Heart right ventricle (tissue), 16 donors: ENCODE measurements at regions not wholly inside any gene's neighbourhood (a gene's known extent, or its start where the extent isn't known, plus 50 kb on each side); places are given as distances from the start of the nearest gene placed in this dataset.

Experiments
- ATAC-seq, 8 donors: fragments of 200-7000 bp; cut with Tn5 transposase; one replicate each; pipeline ENCODE4 v1.9.1; 2020; ENCODE audit warnings: mild to moderate bottlenecking in 8 of 8, moderate library complexity in 8 of 8, moderate number of reproducible peaks in 1 of 8
- DNase-seq, 2 donors: peaks; one replicate each; pipeline ENCODE4 v3.0.0-alpha.2; 2020
- H3K27ac ChIP-seq, 10 donors: fragments of 200-600 bp; sonication (generic) in 2 of 10; one replicate each; pipeline versions ENCODE4 v1.5.0 to v1.8.0; 2020 to 2022; ENCODE audit warnings: mild to moderate bottlenecking in 3 of 10
- H3K27me3 ChIP-seq, 7 donors: fragments of 200-600 bp; one replicate each; pipeline ENCODE4 v1.8.0; 2021 to 2022; ENCODE audit warnings: mild to moderate bottlenecking in 2 of 7
- H3K36me3 ChIP-seq, 9 donors: fragments of 200-600 bp; sonication (generic) in 1 of 9; one replicate each; pipeline versions ENCODE4 v1.5.0 to v1.8.0; 2020 to 2022; ENCODE audit warnings: mild to moderate bottlenecking in 2 of 9
- H3K4me1 ChIP-seq, 9 donors: fragments of 200-600 bp; sonication (generic) in 1 of 9; one replicate each; pipeline versions ENCODE4 v1.5.0 to v1.8.0; 2020 to 2022; ENCODE audit warnings: mild to moderate bottlenecking in 4 of 9
- H3K4me3 ChIP-seq, 10 donors: fragments of 200-600 bp; sonication (generic) in 2 of 10; one replicate each; pipeline versions ENCODE4 v1.5.0 to v1.8.0; 2020 to 2022; ENCODE audit warnings: mild to moderate bottlenecking in 7 of 10, moderate library complexity in 2 of 10
- H3K9me3 ChIP-seq, 11 donors: fragments of 200-600 bp in 10 of 11; sonication (generic) in 2 of 11; one replicate each; pipeline versions ENCODE4 v1.5.0 to v1.8.0; 2013 to 2022; ENCODE audit warnings: mild to moderate bottlenecking in 2 of 11, control low read depth in 1 of 11, moderate library complexity in 1 of 11
- WGBS, 2 donors: extraction: QIAGEN DNeasy Blood & Tissue Kit; methylation state at CpG; one replicate each; pipeline ENCODE4 v1.1.7; 2013; ENCODE audit warnings: inconsistent platforms in 1 of 2; 5-methylcytosine and 5-hydroxymethylcytosine counted together
- intact Hi-C, 10 donors: fragments of 100-400 bp; cut with DNase I; formaldehyde crosslinking; loops; one replicate each; pipeline versions ENCODE4 v1.11.1 to v1.14.2; 2022
- TF ChIP-seq, protein P1 (sequence below), 9 donors: fragments of 200-600 bp; sonication (generic) in 2 of 9; IDR thresholded peaks; one replicate each; pipeline versions ENCODE4 v1.5.0 to v1.8.0; 2021 to 2022; ENCODE audit warnings: antibody characterized with exemption in 9 of 9, mild to moderate bottlenecking in 5 of 9, moderate library complexity in 1 of 9
- donor health status: Arrhythmogenic right ventricular cardiomyopathy.
- donor health status: ischemic (EF 13 %, LVEDD 7.1; RV severe dilation, severe dysfunction).
- donor health status: healthy with polysubstance abuse.
- donor health status: DM: no; HTN: yes; CAD: no.
- donor health status: DM: no; HTN: no; CAD: no.
- donor health status: ischemic (EF 25% LVEDD 6.9; RV normal size, moderate dysfunction).
- donor health status: ischemic (EF 25% LVEDD 5.7; RV mildly dilated, moderate dysfunction).
- donor health status: healthy.
- donor health status: DM: yes; HTN: yes; CAD: no.
- donor health status: Ischemic cardiomyopathy.
- donor health status: ischemic (EF 35%, LVEDD 5.7; RV mildly dilated, moderate dysfunction).
- donor health status: nonischemic (EF 11% LVEDD 7.7; RV severe dilation, severe dysfunction).
- donor health status: DM: yes; HTN: yes; CAD: no.
- donor health status: PGD.
- donor health status: ischemic (EF 29% LVEDD 5.4; RV normal size, mild dysfunction).
- donor health status: nonischemic (EF 23%, LVEDD 6.1; RV moderate dilation, normal function).

GRCh38 chr11:116536416-116536815 is 236.4 kb downstream of the BUD13 start:
- ATAC-seq: no peak

GRCh38 chr11:116535994-116536393 is 236.8 kb downstream of the BUD13 start:
- H3K4me3 ChIP-seq: no peak overlapping the region
- WGBS, 2 donors: 49 to 62% methylated on average over 9 of the region's 9 CpGs

More at GRCh38 chr11:116536416-116536815, 236.4 kb downstream of the BUD13 start:
- Histone ChIP-seq H3K9me3 (peaks cover 0 to 5% (median 0%) of the 10 kb centered on the region in 11 donors), H3K4me1 (no peaks in the 10 kb centered on the region), H3K27ac (no peak overlapping the region), H3K36me3 (no peaks in the 10 kb centered on the region), H3K4me3 (no peak overlapping the region), H3K27me3 (peaks cover 0 to 63% (median 53%) of the 10 kb centered on the region in 7 donors)
- no peak for DNase-seq
- WGBS, 2 donors: 71 to 79% methylated on average over 3 of the region's 3 CpGs
- TF ChIP-seq, protein P1, sequence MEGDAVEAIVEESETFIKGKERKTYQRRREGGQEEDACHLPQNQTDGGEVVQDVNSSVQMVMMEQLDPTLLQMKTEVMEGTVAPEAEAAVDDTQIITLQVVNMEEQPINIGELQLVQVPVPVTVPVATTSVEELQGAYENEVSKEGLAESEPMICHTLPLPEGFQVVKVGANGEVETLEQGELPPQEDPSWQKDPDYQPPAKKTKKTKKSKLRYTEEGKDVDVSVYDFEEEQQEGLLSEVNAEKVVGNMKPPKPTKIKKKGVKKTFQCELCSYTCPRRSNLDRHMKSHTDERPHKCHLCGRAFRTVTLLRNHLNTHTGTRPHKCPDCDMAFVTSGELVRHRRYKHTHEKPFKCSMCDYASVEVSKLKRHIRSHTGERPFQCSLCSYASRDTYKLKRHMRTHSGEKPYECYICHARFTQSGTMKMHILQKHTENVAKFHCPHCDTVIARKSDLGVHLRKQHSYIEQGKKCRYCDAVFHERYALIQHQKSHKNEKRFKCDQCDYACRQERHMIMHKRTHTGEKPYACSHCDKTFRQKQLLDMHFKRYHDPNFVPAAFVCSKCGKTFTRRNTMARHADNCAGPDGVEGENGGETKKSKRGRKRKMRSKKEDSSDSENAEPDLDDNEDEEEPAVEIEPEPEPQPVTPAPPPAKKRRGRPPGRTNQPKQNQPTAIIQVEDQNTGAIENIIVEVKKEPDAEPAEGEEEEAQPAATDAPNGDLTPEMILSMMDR (IDR thresholded peaks at IDR 0.05): no peak
- intact Hi-C loops: no loop called here

GRCh38 chr11:116535120-116535519 is 237.7 kb downstream of the BUD13 start:
- ATAC-seq (no peak), DNase-seq (no peak)
- intact Hi-C loops: no loop called here
- H3K27ac ChIP-seq: no peak overlapping the region
- TF ChIP-seq, protein P1 (IDR thresholded peaks at IDR 0.05): no peak
- H3K27me3 ChIP-seq: peaks cover 0 to 62% (median 56%) of the 10 kb centered on the region in 7 donors
- no peak overlapping the region for H3K4me3 ChIP-seq
- H3K9me3 ChIP-seq: peaks cover 0 to 12% (median 0%) of the 10 kb centered on the region in 11 donors
- H3K36me3 ChIP-seq: no peaks in the 10 kb centered on the region
- WGBS, 2 donors: 87 to 88% methylated on average over 9 of the region's 9 CpGs
- H3K4me1 ChIP-seq: no peaks in the 10 kb centered on the region

More at GRCh38 chr11:116535994-116536393, 236.8 kb downstream of the BUD13 start:
- intact Hi-C loops: no loop called here
- Histone ChIP-seq H3K9me3 (peaks cover 0 to 7% (median 0%) of the 10 kb centered on the region in 11 donors), H3K4me1 (no peaks in the 10 kb centered on the region), H3K27ac (no peak overlapping the region), H3K36me3 (no peaks in the 10 kb centered on the region), H3K27me3 (peaks cover 0 to 64% (median 56%) of the 10 kb centered on the region in 7 donors)
- ATAC-seq (no peak), DNase-seq (no peak)
- TF ChIP-seq, protein P1 (IDR thresholded peaks at IDR 0.05): no peak

GRCh38 chr11:116534270-116534975 is 238.4 kb downstream of the BUD13 start:
- H3K4me3 ChIP-seq: no peak overlapping the region
- no peaks in the 10 kb centered on the region for H3K4me1 ChIP-seq
- TF ChIP-seq, protein P1 (IDR thresholded peaks at IDR 0.05): no peak
- ATAC-seq: no peak
- intact Hi-C loops: no loop called here
- H3K9me3 ChIP-seq: peaks cover 0 to 10% (median 0%) of the 10 kb centered on the region in 11 donors
- peaks cover 0 to 67% (median 56%) of the 10 kb centered on the region in 7 donors for H3K27me3 ChIP-seq
- no peak for DNase-seq
- no peaks in the 10 kb centered on the region for H3K36me3 ChIP-seq
- 67 to 73% methylated on average over 14 of the region's 14 CpGs for WGBS, 2 donors
- no peak overlapping the region for H3K27ac ChIP-seq
